HG03025 (cell line): ENCODE measurements at regions not wholly inside any gene's neighbourhood (a gene's known extent, or its start where the extent isn't known, plus 50 kb on each side); places are given as distances from the start of the nearest gene placed in this dataset.

Source experiments
- ATAC-seq: cut with Tn5 transposase; IDR thresholded peaks from one replicate; pipeline ENCODE4 v1.9.1; 2021; ENCODE audit warnings: mild to moderate bottlenecking, moderate library complexity; ENCODE audit not compliant: unreplicated experiment, low FRiP score

- ATAC-seq = no peak
Observed at GRCh38 chr4:121277194-121278105, 103.4 kb downstream of the QRFPR start.

GRCh38 chr4:121273191-121273590 lies 107.6 kb downstream of the QRFPR start:
- ATAC-seq = no peak

DNA sequence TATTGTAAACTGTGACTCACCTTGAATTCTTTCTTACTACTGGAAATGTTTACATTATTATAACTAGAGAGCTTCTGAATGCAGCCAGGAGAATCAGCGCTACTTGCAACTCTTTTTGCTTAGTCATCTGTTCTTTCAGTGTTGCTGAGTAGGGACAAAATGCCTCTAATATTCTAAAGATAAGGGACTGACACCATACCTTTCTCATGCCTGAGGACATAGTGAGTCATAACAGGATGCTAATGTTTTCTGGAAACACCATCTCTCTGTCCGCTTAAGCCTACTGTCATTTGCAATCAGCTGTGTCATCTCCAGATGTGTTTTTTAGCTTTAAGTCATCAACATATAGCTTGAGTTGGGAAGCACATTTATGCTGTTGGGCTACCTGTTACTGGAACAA lies 108.3 kb downstream of the QRFPR start:
- ATAC-seq = peak; percentile 84

DNA sequence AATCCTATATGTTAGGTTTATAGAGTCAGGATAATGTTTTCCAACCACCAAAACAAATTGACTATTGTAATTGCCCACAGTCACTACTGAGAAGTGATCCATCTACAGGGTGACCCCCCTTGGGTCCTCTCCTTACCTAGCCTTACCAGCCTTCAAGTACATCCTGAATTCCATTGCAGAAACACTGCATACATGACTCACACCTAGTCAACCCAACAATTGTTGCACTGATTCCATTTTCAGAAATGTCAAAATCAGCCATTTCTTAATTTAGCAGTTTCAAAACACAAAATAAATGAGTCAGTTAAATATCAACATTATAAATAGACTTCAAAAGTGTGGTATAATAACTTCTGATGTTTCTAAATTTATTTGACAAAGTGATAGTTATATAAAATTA lies 106.3 kb upstream of the TNIP3 start:
- ATAC-seq = no peak

GRCh38 chr4:121269001-121269400 lies 104.9 kb upstream of the TNIP3 start:
- no peak for ATAC-seq

DNA sequence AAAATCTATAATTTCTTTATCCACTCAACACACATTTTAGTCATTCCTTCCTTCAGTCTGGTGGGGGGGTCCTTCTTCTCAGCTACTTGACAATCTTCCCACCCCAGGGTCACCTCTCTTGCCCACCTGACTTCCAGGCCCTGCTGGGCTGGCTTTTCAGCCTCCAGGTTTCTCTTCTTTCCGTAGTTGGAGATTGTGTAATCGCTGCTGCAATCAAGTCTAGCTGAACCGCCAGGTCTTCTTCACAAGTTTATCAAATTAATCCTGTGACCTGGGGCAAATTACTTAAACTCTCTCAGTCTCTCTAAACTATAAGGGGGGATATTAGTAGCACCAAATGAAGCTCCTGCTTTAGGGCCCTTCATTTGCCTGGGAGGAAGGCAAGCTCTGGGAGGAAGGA lies 102.9 kb upstream of the TNIP3 start:
- no peak for ATAC-seq

GRCh38 chr4:121256887-121257466 lies 92.9 kb upstream of the TNIP3 start:
- no peak for ATAC-seq

DNA sequence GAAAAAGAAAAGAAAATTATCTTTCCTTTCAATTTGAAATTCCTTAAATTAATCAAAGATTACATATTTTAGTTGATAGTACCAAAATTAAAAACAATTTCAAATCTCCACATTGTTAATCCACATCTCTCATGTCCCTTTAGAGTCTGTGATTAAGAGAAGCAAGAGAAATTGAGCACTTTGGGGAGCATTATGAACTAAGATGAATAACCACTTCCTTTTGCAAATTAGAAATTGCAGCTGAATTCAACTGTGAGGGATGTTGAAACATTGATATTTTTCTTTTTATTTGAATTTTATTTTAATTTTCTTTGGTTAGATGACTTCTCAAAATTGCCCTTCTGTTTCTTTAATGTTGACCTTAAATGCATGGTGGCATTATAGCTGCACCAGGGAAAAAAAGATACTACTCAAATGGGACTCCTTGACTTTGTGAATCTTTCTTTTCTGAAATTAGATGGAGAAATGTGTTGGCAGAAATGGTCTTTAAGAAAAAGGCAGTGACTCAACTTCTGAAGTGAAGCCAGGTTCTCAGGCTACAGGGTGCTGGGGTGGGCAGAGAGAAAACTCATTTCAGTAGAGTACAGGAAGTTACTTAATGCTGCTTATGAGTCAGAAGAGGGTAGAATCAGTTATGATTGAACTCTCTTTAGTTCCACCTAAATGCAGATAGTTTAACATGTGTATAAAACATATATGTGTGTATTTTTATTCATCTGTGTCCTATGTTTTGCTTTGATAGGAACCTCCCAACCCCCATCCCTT lies 92.0 kb upstream of the TNIP3 start:
- peak; percentile 98 for ATAC-seq

GRCh38 chr4:121253961-121254360 lies 89.8 kb upstream of the TNIP3 start:
- no peak for ATAC-seq

DNA sequence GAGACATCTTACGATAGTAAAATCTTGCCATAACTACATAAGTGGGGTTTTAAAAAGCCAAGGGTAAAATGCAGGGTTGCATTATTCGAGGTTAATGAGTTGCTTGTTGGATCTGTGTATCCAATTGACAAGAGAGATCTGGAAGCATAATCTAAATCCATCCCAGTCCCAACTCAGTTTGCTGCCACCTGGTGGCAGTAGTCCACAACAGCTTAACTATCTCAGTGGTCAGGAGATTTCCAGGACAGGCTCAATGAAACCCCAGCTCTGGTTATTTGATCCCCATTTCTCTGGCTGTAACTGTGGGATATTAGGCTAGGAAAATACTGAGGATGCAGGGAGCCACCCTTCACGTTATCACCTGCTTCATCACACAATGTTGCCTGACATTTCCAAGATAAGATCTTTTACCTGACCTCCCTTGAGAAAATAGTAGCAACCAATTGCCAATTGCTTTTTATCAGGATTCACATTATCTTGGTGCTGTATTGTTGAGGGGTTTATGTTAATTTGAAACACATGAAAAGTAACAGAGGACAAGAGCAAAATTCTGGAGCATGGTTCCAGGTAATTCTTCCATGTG lies 88.2 kb upstream of the TNIP3 start:
- ATAC-seq = no peak

- ATAC-seq = no peak
Observed at GRCh38 chr4:121248747-121249146, 84.6 kb upstream of the TNIP3 start.

DNA sequence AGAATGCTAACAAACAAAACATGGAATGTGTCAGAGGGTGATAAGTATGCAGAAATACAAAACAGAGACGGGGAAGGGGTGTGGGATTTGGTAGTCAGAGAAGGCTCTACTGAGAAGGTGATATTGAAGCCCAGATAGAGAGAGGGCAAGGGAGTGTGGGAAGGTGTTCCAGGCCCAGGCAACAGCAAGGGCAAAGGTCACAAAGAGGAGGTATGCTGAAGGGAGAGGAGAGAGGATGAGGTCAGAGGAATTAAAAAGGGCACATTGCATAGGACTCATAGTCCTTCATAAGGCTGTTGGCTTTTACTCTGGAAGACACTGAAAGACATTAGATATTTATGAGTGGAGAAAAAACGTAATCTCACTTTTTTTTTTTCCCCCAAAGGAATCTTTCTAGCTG lies 82.6 kb upstream of the TNIP3 start:
- ATAC-seq = no peak

GRCh38 chr4:121243485-121243884 lies 79.4 kb upstream of the TNIP3 start:
- no peak for ATAC-seq

DNA sequence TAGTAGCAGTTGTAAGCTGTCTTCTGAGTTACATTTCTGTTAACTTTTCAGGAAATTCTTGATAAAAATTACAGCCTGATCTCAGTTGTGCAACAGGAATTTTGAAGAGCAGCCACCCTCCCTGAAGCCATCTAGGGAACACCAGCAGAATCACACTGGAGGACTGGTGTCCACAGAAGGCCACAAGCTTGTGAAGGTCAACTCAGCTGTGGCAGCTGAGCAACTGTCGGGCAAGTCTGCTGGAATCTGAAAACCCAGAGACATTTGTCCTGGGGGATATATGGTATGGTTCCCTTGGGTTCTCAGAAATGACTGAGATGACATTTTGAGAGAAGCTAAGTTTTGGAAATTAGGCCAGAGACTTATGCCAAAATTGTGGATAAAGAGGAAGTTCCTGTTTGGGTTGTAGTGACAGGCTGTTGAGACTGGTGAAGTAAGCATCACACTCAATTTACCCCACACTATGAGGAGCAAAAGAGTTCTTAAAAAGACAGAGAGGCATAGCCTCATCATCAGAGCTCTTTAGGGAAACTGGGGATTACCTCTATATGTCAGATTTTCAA lies 78.1 kb upstream of the TNIP3 start:
- no peak for ATAC-seq

DNA sequence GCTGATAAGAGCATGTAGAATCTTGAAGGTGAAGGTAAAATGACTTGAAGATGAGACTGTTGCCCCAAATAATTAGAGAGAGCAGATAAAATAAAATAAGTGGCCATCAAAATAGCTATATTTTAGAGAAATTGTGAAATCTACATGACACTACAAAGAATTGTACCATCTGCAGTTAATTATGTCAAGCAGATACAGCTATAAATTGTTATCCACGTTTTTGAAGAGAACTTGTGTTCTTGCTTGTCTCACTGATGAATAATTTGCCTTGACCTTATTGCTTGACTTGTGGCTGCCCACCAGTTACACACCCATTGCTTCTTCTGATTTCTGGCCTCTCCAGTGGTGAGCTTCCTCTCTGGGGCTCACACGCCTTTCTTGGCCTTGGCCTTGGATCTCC lies 75.8 kb upstream of the TNIP3 start:
- ATAC-seq = no peak

- no peak for ATAC-seq
Observed at GRCh38 chr4:121238461-121238860, 74.3 kb upstream of the TNIP3 start.

- no peak for ATAC-seq
Observed at GRCh38 chr4:121237069-121237399, 72.9 kb upstream of the TNIP3 start.

GRCh38 chr4:121236353-121237068 lies 72.4 kb upstream of the TNIP3 start:
- ATAC-seq = no peak

DNA sequence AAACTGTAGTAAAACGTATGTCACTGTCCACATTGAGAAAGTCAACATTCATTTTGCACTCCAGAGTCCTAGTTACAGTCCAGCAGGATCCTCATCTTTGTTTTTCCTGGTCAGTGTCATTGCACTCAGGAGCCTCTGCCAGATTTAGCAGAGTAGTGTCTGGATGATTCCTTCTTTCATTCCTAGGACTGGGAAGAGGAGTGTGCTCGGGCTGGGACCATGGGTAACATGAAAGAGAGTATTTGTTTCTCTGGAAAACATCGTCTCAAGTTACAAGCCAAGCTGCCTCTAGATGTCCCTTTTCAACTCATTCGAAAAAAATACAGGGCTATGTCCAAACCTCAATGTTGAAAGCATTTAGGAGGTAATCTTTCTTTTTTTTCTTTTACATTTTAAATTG lies 69.9 kb upstream of the TNIP3 start:
- no peak for ATAC-seq

DNA sequence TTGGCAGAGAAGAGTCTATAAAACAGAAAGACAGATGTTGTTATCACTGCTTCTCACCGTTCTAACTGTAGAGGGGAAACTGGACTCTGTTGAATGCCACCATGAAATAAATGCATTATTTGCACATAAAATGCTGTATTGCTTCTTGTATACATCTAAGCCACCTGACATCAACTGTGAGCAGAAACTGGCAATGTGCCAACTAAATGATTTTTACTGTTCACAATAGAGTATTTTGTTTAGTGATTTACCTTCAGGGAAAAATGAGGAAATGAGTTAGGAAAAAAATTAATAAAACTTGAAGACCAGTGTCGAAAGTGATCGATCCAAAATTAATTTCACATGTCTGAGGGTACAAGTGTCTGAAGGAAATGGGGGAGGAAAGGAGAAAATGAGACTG lies 65.9 kb upstream of the TNIP3 start:
- ATAC-seq = no peak
